CD14-positive monocyte (primary cell): ENCODE measurements at regions not wholly inside any gene's neighbourhood (a gene's known extent, or its start where the extent isn't known, plus 50 kb on each side); places are given as distances from the start of the nearest gene placed in this dataset.

Source experiments
- DNase-seq, 3 donors: peaks; one replicate each; pipeline ENCODE4 v3.0.0-alpha.2; 2011 to 2022
- H2AFZ ChIP-seq: 2 replicates; pipeline ENCODE4 v1.6.0; 2012; ENCODE audit warnings: mild to moderate bottlenecking, low read depth, low read length, inconsistent platforms; ENCODE audit not compliant: insufficient read depth, poor library complexity, severe bottlenecking
- H3K27ac ChIP-seq, 2 donors: 1 replicate in 1 of 2; 2 replicates in 1 of 2; pipeline ENCODE4 v1.5.1; 2012 to 2013; ENCODE audit warnings: low read length in 2 of 2, control low read depth in 1 of 2, inconsistent platforms in 1 of 2, low read depth in 1 of 2, mild to moderate bottlenecking in 1 of 2
- H3K27me3 ChIP-seq, 2 donors: one replicate each; pipeline versions ENCODE4 v1.6.0 to v1.6.1; 2011 to 2013; ENCODE audit warnings: low read length in 2 of 2; ENCODE audit not compliant: control insufficient read depth in 2 of 2, insufficient read depth in 2 of 2
- H3K36me3 ChIP-seq, 2 donors: replicated peaks in 1 of 2; 1 replicate in 1 of 2; 2 replicates in 1 of 2; pipeline versions ENCODE4 v1.5.1 to v1.6.1; 2012 to 2013; ENCODE audit warnings: low read length in 2 of 2, control low read depth in 1 of 2, inconsistent platforms in 1 of 2, mild to moderate bottlenecking in 1 of 2; ENCODE audit not compliant: insufficient read depth in 2 of 2, control insufficient read depth in 1 of 2
- H3K4me1 ChIP-seq, 2 donors: 1 replicate in 1 of 2; 2 replicates in 1 of 2; pipeline versions ENCODE4 v1.5.1 to v1.6.1; 2012 to 2013; ENCODE audit warnings: low read length in 2 of 2, control low read depth in 1 of 2, inconsistent platforms in 1 of 2, mild to moderate bottlenecking in 1 of 2, moderate library complexity in 1 of 2; ENCODE audit not compliant: insufficient read depth in 2 of 2, control insufficient read depth in 1 of 2
- H3K4me2 ChIP-seq: replicated peaks from 2 replicates; pipeline ENCODE3; 2012; ENCODE audit warnings: low read length, moderate library complexity, mild to moderate bottlenecking; ENCODE audit not compliant: poor library complexity, severe bottlenecking; ENCODE audit errors: extremely low read depth
- H3K4me3 ChIP-seq, 3 experiments: fragments of 200-600 bp in 1 of 3; sonication (generic) in 1 of 3; replicated peaks in 1 of 3; 1 replicate in 2 of 3; 2 replicates in 1 of 3; pipeline ENCODE4 v1.5.1; 2011 to 2013; ENCODE audit warnings: low read length in 3 of 3, mild to moderate bottlenecking in 3 of 3, control low read depth in 2 of 3, low read depth in 2 of 3, inconsistent platforms in 1 of 3, moderate library complexity in 1 of 3
- H3K79me2 ChIP-seq: 2 replicates; pipeline ENCODE4 v1.6.0; 2012; ENCODE audit warnings: mild to moderate bottlenecking, control low read depth, inconsistent platforms, low read length, moderate library complexity; ENCODE audit not compliant: insufficient read depth
- H3K9ac ChIP-seq: 2 replicates; pipeline ENCODE4 v1.6.0; 2017; ENCODE audit warnings: low read length, mild to moderate bottlenecking; ENCODE audit not compliant: insufficient read depth, poor library complexity, severe bottlenecking
- H3K9me3 ChIP-seq, 2 donors: replicated peaks in 1 of 2; 1 replicate in 1 of 2; 2 replicates in 1 of 2; pipeline versions ENCODE4 v1.5.1 to v1.6.1; 2012 to 2013; ENCODE audit warnings: low read length in 2 of 2, control low read depth in 1 of 2; ENCODE audit not compliant: control insufficient read depth in 1 of 2, insufficient read depth in 1 of 2
- H4K20me1 ChIP-seq: 2 replicates; pipeline ENCODE4 v1.6.0; 2012; ENCODE audit warnings: mild to moderate bottlenecking, low read length, control low read depth, moderate library complexity; ENCODE audit not compliant: insufficient read depth
- H3K27ac Mint-ChIP-seq, 7 donors: one replicate each; pipeline ENCODE4 v1.8.0; 2020; ENCODE audit warnings: mild to moderate bottlenecking in 7 of 7, mixed read lengths in 7 of 7, moderate library complexity in 6 of 7, inconsistent platforms in 2 of 7
- H3K27me3 Mint-ChIP-seq, 3 donors: one replicate each; pipeline ENCODE4 v1.8.0; 2021 to 2022; ENCODE audit warnings: low read depth in 3 of 3, mild to moderate bottlenecking in 3 of 3, mixed read lengths in 3 of 3, moderate library complexity in 3 of 3, inconsistent platforms in 1 of 3
- H3K36me3 Mint-ChIP-seq, 2 donors: one replicate each; pipeline ENCODE4 v1.8.0; 2020; ENCODE audit warnings: mixed read lengths in 2 of 2, inconsistent platforms in 1 of 2, mild to moderate bottlenecking in 1 of 2
- H3K4me1 Mint-ChIP-seq: one replicate; pipeline ENCODE4 v1.8.0; 2020; ENCODE audit warnings: mild to moderate bottlenecking, mixed read lengths
- H3K4me3 Mint-ChIP-seq, 2 donors: one replicate each; pipeline ENCODE4 v1.8.0; 2020; ENCODE audit warnings: mild to moderate bottlenecking in 2 of 2, mixed read lengths in 2 of 2, moderate library complexity in 1 of 2
- H3K9me3 Mint-ChIP-seq, 7 donors: one replicate each; pipeline ENCODE4 v1.8.0; 2020 to 2022; ENCODE audit warnings: mixed read lengths in 7 of 7, mild to moderate bottlenecking in 6 of 7, moderate library complexity in 6 of 7, inconsistent platforms in 2 of 7
- WGBS: methylation state at CpG from one replicate; pipeline ENCODE4 v1.1.5; 2013; ENCODE audit warnings: missing lambda C conversion rate; ENCODE audit not compliant: insufficient coverage; 5-methylcytosine and 5-hydroxymethylcytosine counted together
- intact Hi-C, 2 donors: fragments of 100-400 bp; cut with micrococcal nuclease; formaldehyde crosslinking; loops; one replicate each; pipeline versions ENCODE4 v1.15.0 to v1.15.1; 2023
- TF ChIP-seq, protein P1 (sequence below): fragments of 200-600 bp; IDR thresholded peaks from one replicate; pipeline ENCODE4 v1.8.0; 2022; ENCODE audit warnings: antibody characterized with exemption, mild to moderate bottlenecking

DNA sequence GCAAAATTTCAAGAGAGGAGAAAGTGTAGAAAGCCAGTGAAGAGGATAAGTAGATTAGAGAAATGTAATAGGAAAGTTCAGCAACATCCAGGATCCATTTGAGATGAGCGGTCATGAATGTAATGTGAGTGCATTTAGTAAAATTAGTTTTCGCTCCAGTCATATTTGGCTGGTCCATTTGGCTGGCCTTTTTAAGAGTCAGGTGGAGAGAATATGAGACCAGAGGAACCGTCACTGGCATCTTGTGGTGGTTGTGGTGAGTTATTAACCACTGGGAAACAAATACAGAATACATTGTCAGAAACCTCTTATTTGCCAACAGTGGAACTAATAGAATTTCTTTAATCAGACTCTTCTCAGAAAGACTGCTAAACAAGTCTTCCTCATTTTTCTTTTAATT lies 1064.3 kb upstream of the CDH2 start:
- no peak overlapping the region for H3K4me3 ChIP-seq
- no peak overlapping the region for H3K4me3 Mint-ChIP-seq
- WGBS: 100% methylated on average over 1 of the region's 3 CpGs

GRCh38 chr18:29234751-29235150 lies 1057.8 kb upstream of the CDH2 start:
- Histone ChIP-seq H3K4me1 (no peaks in the 10 kb centered on the region), H3K36me3 (no peaks in the 10 kb centered on the region), H3K9ac (no peak overlapping the region), H3K4me2 (no peak overlapping the region), H3K4me3 (no peak overlapping the region), H4K20me1 (no peaks in the 10 kb centered on the region), H2AFZ (no peak overlapping the region), H3K79me2 (no peaks in the 10 kb centered on the region), H3K9me3 (peaks cover 4 to 8% of the 10 kb centered on the region in 2 donors), H3K27ac (no peak overlapping the region), H3K27me3 (no peaks in the 10 kb centered on the region)
- Mint-ChIP-seq H3K36me3 (no peaks in the 10 kb centered on the region), H3K4me1 (no peaks in the 10 kb centered on the region), H3K4me3 (no peak overlapping the region), H3K27me3 (no peaks in the 10 kb centered on the region), H3K27ac (no peak overlapping the region), H3K9me3 (peaks cover 0 to 15% (median 9%) of the 10 kb centered on the region in 7 donors)
- no peak for DNase-seq
- intact Hi-C loops: no loop called here
- TF ChIP-seq, protein P1, sequence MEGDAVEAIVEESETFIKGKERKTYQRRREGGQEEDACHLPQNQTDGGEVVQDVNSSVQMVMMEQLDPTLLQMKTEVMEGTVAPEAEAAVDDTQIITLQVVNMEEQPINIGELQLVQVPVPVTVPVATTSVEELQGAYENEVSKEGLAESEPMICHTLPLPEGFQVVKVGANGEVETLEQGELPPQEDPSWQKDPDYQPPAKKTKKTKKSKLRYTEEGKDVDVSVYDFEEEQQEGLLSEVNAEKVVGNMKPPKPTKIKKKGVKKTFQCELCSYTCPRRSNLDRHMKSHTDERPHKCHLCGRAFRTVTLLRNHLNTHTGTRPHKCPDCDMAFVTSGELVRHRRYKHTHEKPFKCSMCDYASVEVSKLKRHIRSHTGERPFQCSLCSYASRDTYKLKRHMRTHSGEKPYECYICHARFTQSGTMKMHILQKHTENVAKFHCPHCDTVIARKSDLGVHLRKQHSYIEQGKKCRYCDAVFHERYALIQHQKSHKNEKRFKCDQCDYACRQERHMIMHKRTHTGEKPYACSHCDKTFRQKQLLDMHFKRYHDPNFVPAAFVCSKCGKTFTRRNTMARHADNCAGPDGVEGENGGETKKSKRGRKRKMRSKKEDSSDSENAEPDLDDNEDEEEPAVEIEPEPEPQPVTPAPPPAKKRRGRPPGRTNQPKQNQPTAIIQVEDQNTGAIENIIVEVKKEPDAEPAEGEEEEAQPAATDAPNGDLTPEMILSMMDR: no peak

More for the DNA sequence above, 1064.3 kb upstream of the CDH2 start:
- H3K27me3 Mint-ChIP-seq: no peaks in the 10 kb centered on the region
- no peak for DNase-seq
- Histone ChIP-seq H2AFZ (no peak overlapping the region), H3K79me2 (no peaks in the 10 kb centered on the region), H3K27me3 (no peaks in the 10 kb centered on the region), H3K36me3 (no peaks in the 10 kb centered on the region), H3K27ac (no peak overlapping the region), H3K4me1 (no peaks in the 10 kb centered on the region), H4K20me1 (no peaks in the 10 kb centered on the region), H3K9me3 (peaks cover 0 to 4% of the 10 kb centered on the region in 2 donors), H3K4me2 (no peak overlapping the region), H3K9ac (no peak overlapping the region)
- H3K9me3 Mint-ChIP-seq: peaks cover 1 to 16% (median 5%) of the 10 kb centered on the region in 7 donors
- H3K36me3 Mint-ChIP-seq: no peaks in the 10 kb centered on the region
- intact Hi-C loops: no loop called here
- TF ChIP-seq, protein P1: no peak
- no peak overlapping the region for H3K27ac Mint-ChIP-seq
- H3K4me1 Mint-ChIP-seq: no peaks in the 10 kb centered on the region
